AG04450 (cell line): ENCODE measurements at regions not wholly inside any gene's neighbourhood (a gene's known extent, or its start where the extent isn't known, plus 50 kb on each side); places are given as distances from the start of the nearest gene placed in this dataset.

Experiments used
- CTCF ChIA-PET: fragments of 300-600, 350-600 bp; formaldehyde crosslinking; extraction: SDS; loops from one replicate; lab custom pipeline; 2022; ENCODE audit warnings: antibody characterized with exemption, inconsistent platforms; lab: Charles Lee
- POLR2A ChIA-PET: fragments of 350-600 bp; formaldehyde crosslinking; extraction: SDS; loops from one replicate; lab custom pipeline; 2021; ENCODE audit warnings: antibody characterized with exemption, inconsistent platforms; lab: Yijun Ruan, JAX
- DNase-seq: peaks from one replicate; pipeline ENCODE4 v3.0.0-alpha.2; 2011; ENCODE audit warnings: low read depth, low spot score
- H3K27ac ChIP-seq: one replicate; pipeline ENCODE4 v1.5.1; 2012; ENCODE audit warnings: low read depth, low read length, control low read depth
- H3K27me3 ChIP-seq: one replicate; pipeline ENCODE4 v1.6.0; 2012; ENCODE audit warnings: low read length; ENCODE audit not compliant: control insufficient read depth, insufficient read depth
- H3K4me3 ChIP-seq: 2 replicates; pipeline ENCODE4 v1.5.1; 2011; ENCODE audit warnings: mild to moderate bottlenecking, low read depth, low read length, control low read depth
- H3K9me3 ChIP-seq: 2 replicates; pipeline ENCODE4 v1.5.1; 2012; ENCODE audit warnings: low read length; ENCODE audit not compliant: control insufficient read depth, insufficient read depth
- CTCF ChIP-seq: IDR thresholded peaks from 2 replicates; pipeline ENCODE4 v1.5.1; 2011; ENCODE audit warnings: low read depth, low read length, control low read depth, inconsistent platforms

DNA sequence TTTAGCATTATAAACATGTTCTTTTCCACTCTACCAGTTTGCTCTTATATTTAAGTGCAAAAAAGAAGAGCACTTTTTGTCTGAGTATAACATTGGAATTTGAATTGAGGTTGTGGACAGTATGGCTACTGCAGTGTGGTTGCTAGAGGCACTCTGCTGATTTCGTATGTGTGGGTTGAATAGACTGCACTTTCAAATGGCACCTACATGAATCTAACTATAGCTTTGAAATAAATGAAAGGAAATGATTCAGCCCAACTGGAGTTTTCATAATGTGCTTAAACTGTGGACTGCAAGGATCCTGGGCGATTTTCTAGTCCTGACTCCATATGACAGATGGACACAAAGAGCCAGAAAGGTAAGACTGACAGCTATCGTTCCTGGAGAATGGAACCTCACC, 657.6 kb upstream of the RIOK2 start:
- Histone ChIP-seq H3K4me3 (no peak overlapping the region), H3K27me3 (no peaks in the 10 kb centered on the region), H3K9me3 (no peaks in the 10 kb centered on the region), H3K27ac (no peak overlapping the region)
- POLR2A ChIA-PET: interaction anchor here (1.3 kb wide), 1 partner anchor 929 kb away, joined by 3 read pairs; no protein-coding TSS in a partner anchor
- CTCF ChIA-PET: interaction anchor here (1.2 kb wide), 1 partner anchor 929 kb away, joined by 3 read pairs; no protein-coding TSS in a partner anchor
- DNase-seq: no peak
- no peak for TF ChIP-seq CTCF

DNA sequence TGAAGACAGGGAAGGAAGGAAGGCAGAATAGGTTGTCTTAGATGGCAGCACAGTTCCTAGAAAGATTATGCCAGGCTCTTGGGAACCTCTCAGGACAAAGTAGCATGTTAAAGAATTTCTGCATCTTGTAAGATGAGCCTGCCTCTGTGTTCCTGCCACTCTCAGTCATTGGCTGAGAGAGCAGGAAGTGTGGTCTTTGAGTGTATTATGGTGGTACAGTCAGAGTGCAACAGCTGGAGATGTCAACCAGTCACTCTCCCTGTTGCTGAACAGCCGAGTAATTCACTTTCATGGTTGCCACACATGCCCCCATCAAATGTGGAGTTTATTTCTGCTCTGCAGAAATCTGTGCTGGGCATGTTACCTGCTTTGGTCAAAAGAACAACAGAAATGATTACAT, 659.6 kb upstream of the RIOK2 start:
- no peak for TF ChIP-seq CTCF
- Histone ChIP-seq H3K9me3 (no peaks in the 10 kb centered on the region), H3K27me3 (no peaks in the 10 kb centered on the region), H3K4me3 (no peak overlapping the region), H3K27ac (no peak overlapping the region)
- no peak for DNase-seq
- ChIA-PET CTCF (interaction anchor here (0.6 kb wide), 1 partner anchor 303 kb away, joined by 3 read pairs; no protein-coding TSS in a partner anchor), POLR2A (no interaction called here)

DNA sequence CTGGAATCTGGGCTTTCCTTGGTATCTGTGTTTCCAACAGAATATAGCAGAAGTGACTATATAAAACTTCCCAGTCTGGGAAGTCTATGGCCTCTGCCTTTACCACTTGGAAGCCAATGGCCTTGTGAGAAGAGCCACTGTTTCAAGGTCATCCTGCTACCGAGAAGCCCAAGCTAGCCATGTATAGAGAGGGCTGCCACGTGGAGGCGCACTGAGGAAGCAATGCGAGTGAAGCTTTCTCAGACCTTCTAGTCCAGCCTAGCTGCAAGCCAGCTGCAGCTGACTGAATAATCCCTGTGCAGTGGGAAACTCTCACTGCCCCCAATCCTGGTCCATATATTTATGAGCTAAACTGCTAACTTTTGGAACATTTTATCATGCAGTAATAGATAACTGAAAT, 661.8 kb upstream of the RIOK2 start:
- no peak for TF ChIP-seq CTCF
- CTCF ChIA-PET: no interaction called here
- Histone ChIP-seq H3K27ac (no peak overlapping the region), H3K27me3 (no peaks in the 10 kb centered on the region), H3K9me3 (no peaks in the 10 kb centered on the region), H3K4me3 (no peak overlapping the region)
- POLR2A ChIA-PET: no interaction called here
- DNase-seq: no peak

DNA sequence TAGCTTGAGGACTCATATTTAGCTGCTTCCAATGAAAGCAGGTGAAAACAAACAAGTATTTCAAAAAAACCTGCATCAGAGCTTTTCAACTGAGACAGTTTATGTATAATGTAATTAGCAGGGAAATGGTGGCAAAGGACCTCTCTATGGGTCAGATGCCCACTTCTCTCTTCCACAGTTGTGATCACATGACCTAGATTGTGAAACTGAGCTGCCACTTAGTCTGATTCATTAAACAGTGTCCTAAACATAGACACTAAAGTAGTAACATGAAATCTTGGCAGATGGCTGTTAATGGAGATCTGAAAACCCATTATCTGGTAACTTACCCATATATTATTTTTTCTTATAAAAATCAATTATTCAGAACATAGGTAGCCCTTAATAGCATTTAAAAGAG, 663.6 kb upstream of the RIOK2 start:
- no peaks in the 10 kb centered on the region for H3K9me3 ChIP-seq
- no peak for TF ChIP-seq CTCF
- CTCF ChIA-PET: no interaction called here
- POLR2A ChIA-PET: no interaction called here
- H3K4me3 ChIP-seq: no peak overlapping the region
- no peaks in the 10 kb centered on the region for H3K27me3 ChIP-seq
- no peak for DNase-seq
- H3K27ac ChIP-seq: no peak overlapping the region

DNA sequence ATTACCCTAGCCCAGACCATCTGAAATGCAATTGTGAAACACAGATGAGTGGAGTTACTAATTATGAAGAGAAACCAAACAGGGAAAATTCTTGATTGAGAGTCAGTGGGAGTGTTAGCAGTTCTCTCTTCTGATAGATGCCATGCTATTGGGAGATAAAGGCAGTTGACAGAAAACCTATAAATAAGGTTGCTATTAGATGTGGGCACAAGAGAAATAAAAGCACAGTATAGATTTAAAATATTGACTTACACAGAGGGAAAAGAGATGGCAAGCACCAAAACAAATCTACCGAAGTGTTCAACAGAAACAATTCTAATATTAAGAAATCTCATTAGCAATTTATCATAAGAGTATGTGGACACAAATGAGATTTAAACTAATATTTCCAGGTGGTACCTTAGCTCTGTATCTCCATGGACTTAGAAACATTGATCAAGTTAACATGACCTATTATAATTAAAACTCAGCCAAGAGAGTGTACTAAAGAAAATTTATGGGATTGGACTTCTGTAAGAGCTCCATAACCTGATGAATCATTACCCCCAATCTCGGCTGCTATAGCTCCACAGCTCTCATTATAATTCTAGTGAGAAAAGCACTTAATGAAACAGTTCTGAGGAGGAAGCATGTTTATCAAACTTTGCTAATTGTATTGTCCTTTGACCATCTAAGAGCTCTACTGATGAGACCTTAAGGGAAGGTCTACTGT, 665.0 kb upstream of the RIOK2 start:
- no peak overlapping the region for H3K4me3 ChIP-seq
- no peak for TF ChIP-seq CTCF
- no peaks in the 10 kb centered on the region for H3K27me3 ChIP-seq
- H3K27ac ChIP-seq: no peak overlapping the region
- DNase-seq: no peak
- ChIA-PET CTCF (interaction anchor here (0.5 to 1.0 kb wide), 2 partner anchors 429 to 921 kb away, joined by 3 read pairs; no protein-coding TSS in a partner anchor), POLR2A (no interaction called here)
- no peaks in the 10 kb centered on the region for H3K9me3 ChIP-seq
